Suprapubic skin (tissue), 4 donors: ENCODE measurements at regions not wholly inside any gene's neighbourhood (a gene's known extent, or its start where the extent isn't known, plus 50 kb on each side); places are given as distances from the start of the nearest gene placed in this dataset.

Source experiments
- DNase-seq, 2 donors: peaks; one replicate each; pipeline ENCODE4 v3.0.0-alpha.2; 2019; ENCODE audit warnings: low spot score in 2 of 2
- H3K27ac ChIP-seq: fragments of 200-600 bp; sonication (generic); one replicate; pipeline ENCODE4 v1.5.1; 2019
- H3K27me3 ChIP-seq: fragments of 200-600 bp; sonication (generic); one replicate; pipeline ENCODE4 v1.5.1; 2019
- H3K36me3 ChIP-seq: fragments of 200-600 bp; sonication (generic); one replicate; pipeline ENCODE4 v1.5.1; 2019
- H3K4me1 ChIP-seq: fragments of 200-600 bp; sonication (generic); one replicate; pipeline ENCODE4 v1.5.1; 2019
- H3K4me3 ChIP-seq: fragments of 200-600 bp; sonication (generic); one replicate; pipeline ENCODE4 v1.5.1; 2019; ENCODE audit warnings: mild to moderate bottlenecking
- H3K9me3 ChIP-seq: fragments of 200-600 bp; sonication (generic); one replicate; pipeline ENCODE4 v1.5.1; 2019
- EP300 ChIP-seq: sonication (generic); formaldehyde crosslinking; IDR thresholded peaks from one replicate; pipeline ENCODE4 v1.6.1; 2017; ENCODE audit warnings: antibody characterized with exemption
- POLR2A ChIP-seq, 2 donors: fragments of 450-650 bp; IDR thresholded peaks; one replicate each; pipeline ENCODE4 v1.6.1; 2017; ENCODE audit warnings: antibody characterized with exemption in 2 of 2, mild to moderate bottlenecking in 2 of 2, moderate library complexity in 2 of 2
- POLR2AphosphoS5 ChIP-seq, 3 donors: sonication (generic); formaldehyde crosslinking; IDR thresholded peaks; one replicate each; pipeline ENCODE4 v1.6.1; 2017; ENCODE audit warnings: antibody characterized with exemption in 3 of 3
- WGBS: methylation state at CpG from one replicate; pipeline ENCODE4 v1.1.5; 2018; 5-methylcytosine and 5-hydroxymethylcytosine counted together
- TF ChIP-seq, protein P1 (sequence below), 2 donors: fragments of 200-600 bp in 1 of 2; fragments of 450-650 bp in 1 of 2; sonication (generic) in 1 of 2; IDR thresholded peaks; one replicate each; pipeline ENCODE4 v1.5.1; 2016 to 2019; ENCODE audit warnings: antibody characterized with exemption in 2 of 2, mild to moderate bottlenecking in 1 of 2, moderate library complexity in 1 of 2

DNA sequence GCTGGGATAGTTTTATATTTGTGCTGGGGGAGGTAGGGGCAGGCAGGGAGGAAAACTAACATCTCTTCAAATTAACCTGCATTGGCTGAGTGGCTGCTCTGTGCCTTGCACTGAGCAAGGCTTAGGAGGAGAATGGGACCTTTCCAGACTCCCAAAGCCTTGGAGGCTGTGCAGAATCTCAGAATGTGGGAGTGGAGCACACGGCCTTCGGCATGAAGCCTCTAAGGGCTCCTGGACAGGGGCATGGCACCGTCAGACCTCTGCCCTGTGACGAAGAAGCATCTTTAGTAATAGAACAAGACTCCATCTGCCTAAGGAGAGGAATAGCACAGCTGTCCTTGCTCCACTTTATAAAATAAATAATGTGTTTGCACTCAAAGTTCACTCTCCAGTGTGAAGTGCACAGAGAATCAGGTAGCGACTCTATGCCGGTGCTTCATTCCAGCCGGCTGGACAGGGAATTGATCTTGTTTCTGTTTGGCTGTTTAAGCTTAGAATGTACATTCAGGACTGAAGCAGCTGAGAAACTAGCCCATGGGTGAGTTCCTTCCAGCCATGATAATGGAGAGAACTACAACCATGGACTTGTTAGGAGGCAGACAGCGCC, 228.5 kb upstream of the ADAMTS9 start:
- 93% methylated on average over 8 of the region's 8 CpGs for WGBS
- peaks cover 9% of the 10 kb centered on the region for H3K4me1 ChIP-seq
- H3K27ac ChIP-seq = peak overlapping the region; percentile 23
- no peaks in the 10 kb centered on the region for H3K9me3 ChIP-seq
- no peak for DNase-seq
- no peaks in the 10 kb centered on the region for H3K27me3 ChIP-seq
- H3K4me3 ChIP-seq = no peak overlapping the region
- H3K36me3 ChIP-seq = no peaks in the 10 kb centered on the region
- TF ChIP-seq POLR2A (IDR thresholded peaks at IDR 0.05) (no peak), EP300 (no peak), POLR2AphosphoS5 (IDR thresholded peaks at IDR 0.05) (no peak)
- TF ChIP-seq, protein P1, sequence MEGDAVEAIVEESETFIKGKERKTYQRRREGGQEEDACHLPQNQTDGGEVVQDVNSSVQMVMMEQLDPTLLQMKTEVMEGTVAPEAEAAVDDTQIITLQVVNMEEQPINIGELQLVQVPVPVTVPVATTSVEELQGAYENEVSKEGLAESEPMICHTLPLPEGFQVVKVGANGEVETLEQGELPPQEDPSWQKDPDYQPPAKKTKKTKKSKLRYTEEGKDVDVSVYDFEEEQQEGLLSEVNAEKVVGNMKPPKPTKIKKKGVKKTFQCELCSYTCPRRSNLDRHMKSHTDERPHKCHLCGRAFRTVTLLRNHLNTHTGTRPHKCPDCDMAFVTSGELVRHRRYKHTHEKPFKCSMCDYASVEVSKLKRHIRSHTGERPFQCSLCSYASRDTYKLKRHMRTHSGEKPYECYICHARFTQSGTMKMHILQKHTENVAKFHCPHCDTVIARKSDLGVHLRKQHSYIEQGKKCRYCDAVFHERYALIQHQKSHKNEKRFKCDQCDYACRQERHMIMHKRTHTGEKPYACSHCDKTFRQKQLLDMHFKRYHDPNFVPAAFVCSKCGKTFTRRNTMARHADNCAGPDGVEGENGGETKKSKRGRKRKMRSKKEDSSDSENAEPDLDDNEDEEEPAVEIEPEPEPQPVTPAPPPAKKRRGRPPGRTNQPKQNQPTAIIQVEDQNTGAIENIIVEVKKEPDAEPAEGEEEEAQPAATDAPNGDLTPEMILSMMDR (IDR thresholded peaks at IDR 0.05) = no peak

DNA sequence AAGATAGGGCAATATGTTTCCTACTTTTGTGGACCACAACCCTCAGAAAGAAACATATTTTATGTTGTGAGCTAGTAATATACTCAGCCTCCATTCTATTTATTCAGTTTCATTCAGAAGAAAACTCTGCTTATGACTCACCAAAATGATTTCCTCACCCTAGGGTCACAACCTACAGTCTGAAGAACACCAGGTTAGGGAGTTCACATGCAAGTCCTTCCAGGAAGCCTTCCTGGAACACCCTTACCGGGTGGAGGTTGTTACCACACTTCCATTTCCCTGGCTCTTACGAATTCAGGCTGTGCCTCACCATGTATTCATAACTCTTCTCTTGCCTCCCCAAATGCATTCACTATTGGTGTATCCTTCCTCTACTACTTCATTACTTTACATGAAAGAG, 228.0 kb upstream of the ADAMTS9 start:
- no peaks in the 10 kb centered on the region for H3K36me3 ChIP-seq
- no peaks in the 10 kb centered on the region for H3K27me3 ChIP-seq
- WGBS = 72% methylated on average over 2 of the region's 2 CpGs
- H3K27ac ChIP-seq = peak overlapping the region; percentile 23
- no peak for DNase-seq
- TF ChIP-seq, protein P1 (IDR thresholded peaks at IDR 0.05) = no peak
- peak in 1 of 3 donors; percentile 43 for TF ChIP-seq POLR2AphosphoS5 (IDR thresholded peaks at IDR 0.05)
- H3K4me3 ChIP-seq = no peak overlapping the region
- no peaks in the 10 kb centered on the region for H3K9me3 ChIP-seq
- H3K4me1 ChIP-seq = peaks cover 9% of the 10 kb centered on the region

DNA sequence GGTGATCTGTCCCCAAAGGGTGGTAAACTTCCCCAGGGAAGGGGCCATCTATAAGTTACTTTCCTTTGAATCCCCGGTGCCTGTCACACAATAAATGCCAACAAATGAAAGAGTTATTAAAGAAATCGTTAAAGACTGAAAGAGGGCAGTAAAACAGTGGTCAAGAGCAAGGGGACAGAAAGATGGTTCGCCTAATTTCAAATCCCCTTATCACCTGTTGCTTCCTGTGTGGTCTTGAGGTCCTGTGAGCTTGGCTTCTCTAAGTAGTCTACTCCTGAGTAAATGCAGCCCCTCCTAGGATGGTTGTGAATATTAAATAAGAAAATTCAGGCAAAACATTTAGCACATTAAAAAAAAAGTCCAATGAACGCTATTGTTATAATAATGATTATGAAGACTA, 225.7 kb upstream of the ADAMTS9 start:
- Histone ChIP-seq H3K9me3 (no peaks in the 10 kb centered on the region), H3K27me3 (no peaks in the 10 kb centered on the region), H3K36me3 (no peaks in the 10 kb centered on the region), H3K27ac (no peak overlapping the region), H3K4me1 (peaks cover 9% of the 10 kb centered on the region), H3K4me3 (no peak overlapping the region)
- no peak for DNase-seq
- TF ChIP-seq, protein P1 (IDR thresholded peaks at IDR 0.05) = no peak
- TF ChIP-seq EP300 = no peak
- no peak for TF ChIP-seq POLR2A (IDR thresholded peaks at IDR 0.05)
- no peak for TF ChIP-seq POLR2AphosphoS5 (IDR thresholded peaks at IDR 0.05)
- 90% methylated on average over 4 of the region's 4 CpGs for WGBS

DNA sequence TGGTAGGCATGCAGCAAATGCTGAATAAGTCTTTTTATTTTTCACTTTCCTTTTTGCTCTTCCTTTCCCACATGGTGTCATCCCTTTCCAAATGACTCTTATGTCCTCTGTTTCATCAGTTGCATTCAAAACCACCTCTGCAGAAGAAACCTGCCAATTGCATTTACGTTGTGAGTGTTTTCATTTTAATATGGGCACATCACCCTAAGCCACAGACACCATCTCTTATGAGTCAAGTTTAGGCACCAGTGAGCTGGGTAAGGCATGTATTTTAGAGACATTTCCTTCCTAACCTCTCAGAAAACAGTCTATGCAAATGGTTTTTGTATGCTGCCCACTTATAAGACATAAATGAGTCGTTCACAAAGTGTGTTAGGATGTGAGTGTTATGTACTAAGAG, 223.3 kb upstream of the ADAMTS9 start:
- Histone ChIP-seq H3K4me1 (peaks cover 7% of the 10 kb centered on the region), H3K9me3 (no peaks in the 10 kb centered on the region), H3K4me3 (no peak overlapping the region), H3K27me3 (no peaks in the 10 kb centered on the region), H3K27ac (no peak overlapping the region), H3K36me3 (no peaks in the 10 kb centered on the region)
- TF ChIP-seq, protein P1 (IDR thresholded peaks at IDR 0.05) = no peak
- TF ChIP-seq POLR2AphosphoS5 (IDR thresholded peaks at IDR 0.05) = no peak
- TF ChIP-seq POLR2A (IDR thresholded peaks at IDR 0.05) = no peak
- no peak for TF ChIP-seq EP300
- DNase-seq = no peak
- 83% methylated on average over 2 of the region's 2 CpGs for WGBS

DNA sequence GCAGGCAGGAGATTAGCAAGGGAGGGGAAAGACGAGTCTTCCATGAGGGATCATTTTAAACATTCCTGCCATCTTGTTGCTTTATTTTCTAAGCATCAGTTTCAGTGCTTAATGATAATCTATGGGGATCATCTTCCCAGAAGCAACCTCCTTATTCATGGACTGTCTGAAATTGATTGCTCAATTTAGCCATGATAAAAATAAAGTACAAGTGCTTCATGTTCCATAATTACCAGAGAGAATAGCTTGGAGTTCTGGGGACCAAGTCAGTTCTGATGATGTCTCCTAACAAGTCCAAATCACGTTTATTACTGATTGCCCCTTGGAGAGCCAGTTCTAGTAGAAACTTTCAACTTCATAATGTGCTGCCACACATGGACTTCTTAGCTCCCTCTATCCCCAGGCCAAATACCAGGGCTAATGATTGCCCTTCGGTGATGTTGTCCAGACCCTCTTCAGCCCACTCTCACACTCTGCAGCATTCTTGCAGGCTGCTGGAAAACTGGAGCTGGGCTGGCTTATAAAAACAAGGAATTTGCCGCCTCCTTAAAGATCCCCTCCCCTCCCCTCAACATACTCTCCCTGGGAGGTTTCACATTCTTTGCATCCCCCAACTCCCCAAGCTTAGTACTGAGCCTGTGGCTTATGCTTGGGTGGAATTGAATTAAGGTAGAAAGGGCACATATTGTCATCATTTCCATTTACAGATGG, 222.1 kb upstream of the ADAMTS9 start:
- H3K27ac ChIP-seq = no peak overlapping the region

More for the DNA sequence above, 222.1 kb upstream of the ADAMTS9 start:
- 92% methylated on average over 4 of the region's 4 CpGs for WGBS
- no peak for DNase-seq
- no peaks in the 10 kb centered on the region for H3K9me3 ChIP-seq
- H3K4me3 ChIP-seq = no peak overlapping the region
- TF ChIP-seq POLR2AphosphoS5 (IDR thresholded peaks at IDR 0.05) = no peak
- TF ChIP-seq, protein P1 (IDR thresholded peaks at IDR 0.05) = no peak
- TF ChIP-seq EP300 = no peak
- no peak for TF ChIP-seq POLR2A (IDR thresholded peaks at IDR 0.05)
- H3K4me1 ChIP-seq = no peaks in the 10 kb centered on the region
- H3K27me3 ChIP-seq = no peaks in the 10 kb centered on the region
- H3K36me3 ChIP-seq = no peaks in the 10 kb centered on the region
